Peyer's patch (tissue), 4 donors: ENCODE measurements at regions not wholly inside any gene's neighbourhood (a gene's known extent, or its start where the extent isn't known, plus 50 kb on each side); places are given as distances from the start of the nearest gene placed in this dataset.

ENCODE experiments used
- CTCF ChIP-seq, 6 experiments: fragments of 450-650 bp in 4 of 6; fragments of 200-600 bp in 2 of 6; sonication (generic) in 1 of 6; IDR thresholded peaks; one replicate each; pipeline ENCODE4 v1.5.1; 2017 to 2019; ENCODE audit warnings: antibody characterized with exemption in 6 of 6, mild to moderate bottlenecking in 3 of 6, moderate library complexity in 1 of 6
- POLR2A ChIP-seq, 2 donors: fragments of 450-650 bp; IDR thresholded peaks; one replicate each; pipeline ENCODE4 v1.5.1; 2017; ENCODE audit warnings: antibody characterized with exemption in 2 of 2, mild to moderate bottlenecking in 2 of 2, moderate library complexity in 2 of 2

DNA sequence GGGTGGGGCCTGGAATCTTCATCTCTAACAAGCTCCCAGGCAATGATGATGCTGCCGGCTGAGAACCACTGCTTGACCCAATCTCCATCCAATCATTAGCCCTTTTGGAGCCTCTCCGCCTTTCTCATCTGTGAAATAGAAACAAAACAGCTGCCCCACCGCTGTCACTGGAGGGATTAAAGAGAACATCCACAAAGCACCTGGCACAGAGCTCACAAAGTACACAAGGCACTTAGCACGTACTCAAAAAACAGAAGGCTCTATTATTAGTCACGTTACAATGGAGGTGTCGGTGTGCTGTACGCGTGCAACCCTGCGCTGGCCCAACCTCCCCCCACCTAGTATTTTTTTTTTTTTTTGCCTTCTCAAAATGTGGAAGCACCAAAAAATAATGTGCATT lies 213.5 kb upstream of the ARID1B start:
- TF ChIP-seq CTCF (IDR thresholded peaks at IDR 0.05) (no peak), POLR2A (IDR thresholded peaks at IDR 0.05) (no peak)
